ENCODE measurements at regions not wholly inside any gene's neighbourhood (a gene's known extent, or its start where the extent isn't known, plus 50 kb on each side); places are given as distances from the start of the nearest gene placed in this dataset.
A peak's percentile ranks its signal among the peaks of the same experiment; 100 is the strongest.

DNA sequence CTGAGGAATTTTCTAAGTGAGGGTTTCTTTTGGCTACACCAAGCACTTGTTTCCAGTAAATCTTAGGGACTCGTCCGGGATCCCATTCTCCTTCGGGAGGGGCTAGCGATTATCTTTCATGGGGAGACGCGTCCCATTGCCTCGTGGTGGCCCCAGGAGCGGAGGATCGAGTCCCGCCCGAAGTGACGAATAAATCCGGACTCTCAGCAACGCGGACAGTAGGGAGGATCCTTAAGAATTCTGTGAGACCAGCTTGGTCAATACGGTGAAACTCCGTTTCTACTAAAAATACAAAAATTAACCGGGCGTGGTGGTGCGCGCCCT is 69.1 kb upstream of the PRSS16 start:
- H3K4me3 ChIP-seq (ENCODE audit: low read depth in 1 of 3, low read length in 3 of 3) = peak overlapping the region; percentile 94 to 99 (median 95)
- H3K9me3 ChIP-seq (ENCODE audit: control insufficient read depth in 4 of 4, low read length in 3 of 4) = no peaks in the 10 kb centered on the region
- DNase-seq (ENCODE audit: low spot score) = peak; percentile 41
- no peak overlapping the region for H3K27ac ChIP-seq (ENCODE audit: low read depth in 1 of 2, low read length in 2 of 2)
- H3K9ac ChIP-seq (ENCODE audit: low read depth in 1 of 2, low read length in 2 of 2) = no peak overlapping the region
- no peaks in the 10 kb centered on the region for H3K36me3 ChIP-seq (ENCODE audit: control insufficient read depth in 4 of 4, insufficient read depth in 3 of 4, low read depth in 1 of 4, low read length in 3 of 4)
- TF ChIP-seq HNF4A (conservative IDR thresholded peaks at IDR 0.05) (no peak), HNF4G (IDR thresholded peaks at IDR 0.05) (no peak), FOXA2 (IDR thresholded peaks at IDR 0.05) (no peak), TAF1 (conservative IDR thresholded peaks at IDR 0.05) (no peak), RXRA (IDR thresholded peaks at IDR 0.05) (no peak), SP1 (IDR thresholded peaks at IDR 0.05) (no peak), YY1 (IDR thresholded peaks at IDR 0.05) (no peak), EGR1 (IDR thresholded peaks at IDR 0.05; ENCODE audit: low read depth in 2 of 2) (no peak), NR2F2 (IDR thresholded peaks at IDR 0.05) (no peak), FOXA1 (IDR thresholded peaks at IDR 0.05) (no peak), RAD21 (IDR thresholded peaks at IDR 0.05) (no peak), GABPA (IDR thresholded peaks at IDR 0.05 in 1 of 2, conservative IDR thresholded peaks at IDR 0.05 in 1 of 2) (no peak), JUND (IDR thresholded peaks at IDR 0.05) (no peak)
- TF ChIP-seq, protein P1, sequence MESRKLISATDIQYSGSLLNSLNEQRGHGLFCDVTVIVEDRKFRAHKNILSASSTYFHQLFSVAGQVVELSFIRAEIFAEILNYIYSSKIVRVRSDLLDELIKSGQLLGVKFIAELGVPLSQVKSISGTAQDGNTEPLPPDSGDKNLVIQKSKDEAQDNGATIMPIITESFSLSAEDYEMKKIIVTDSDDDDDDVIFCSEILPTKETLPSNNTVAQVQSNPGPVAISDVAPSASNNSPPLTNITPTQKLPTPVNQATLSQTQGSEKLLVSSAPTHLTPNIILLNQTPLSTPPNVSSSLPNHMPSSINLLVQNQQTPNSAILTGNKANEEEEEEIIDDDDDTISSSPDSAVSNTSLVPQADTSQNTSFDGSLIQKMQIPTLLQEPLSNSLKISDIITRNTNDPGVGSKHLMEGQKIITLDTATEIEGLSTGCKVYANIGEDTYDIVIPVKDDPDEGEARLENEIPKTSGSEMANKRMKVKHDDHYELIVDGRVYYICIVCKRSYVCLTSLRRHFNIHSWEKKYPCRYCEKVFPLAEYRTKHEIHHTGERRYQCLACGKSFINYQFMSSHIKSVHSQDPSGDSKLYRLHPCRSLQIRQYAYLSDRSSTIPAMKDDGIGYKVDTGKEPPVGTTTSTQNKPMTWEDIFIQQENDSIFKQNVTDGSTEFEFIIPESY (IDR thresholded peaks at IDR 0.05) = no peak
- TF ChIP-seq, protein P2, sequence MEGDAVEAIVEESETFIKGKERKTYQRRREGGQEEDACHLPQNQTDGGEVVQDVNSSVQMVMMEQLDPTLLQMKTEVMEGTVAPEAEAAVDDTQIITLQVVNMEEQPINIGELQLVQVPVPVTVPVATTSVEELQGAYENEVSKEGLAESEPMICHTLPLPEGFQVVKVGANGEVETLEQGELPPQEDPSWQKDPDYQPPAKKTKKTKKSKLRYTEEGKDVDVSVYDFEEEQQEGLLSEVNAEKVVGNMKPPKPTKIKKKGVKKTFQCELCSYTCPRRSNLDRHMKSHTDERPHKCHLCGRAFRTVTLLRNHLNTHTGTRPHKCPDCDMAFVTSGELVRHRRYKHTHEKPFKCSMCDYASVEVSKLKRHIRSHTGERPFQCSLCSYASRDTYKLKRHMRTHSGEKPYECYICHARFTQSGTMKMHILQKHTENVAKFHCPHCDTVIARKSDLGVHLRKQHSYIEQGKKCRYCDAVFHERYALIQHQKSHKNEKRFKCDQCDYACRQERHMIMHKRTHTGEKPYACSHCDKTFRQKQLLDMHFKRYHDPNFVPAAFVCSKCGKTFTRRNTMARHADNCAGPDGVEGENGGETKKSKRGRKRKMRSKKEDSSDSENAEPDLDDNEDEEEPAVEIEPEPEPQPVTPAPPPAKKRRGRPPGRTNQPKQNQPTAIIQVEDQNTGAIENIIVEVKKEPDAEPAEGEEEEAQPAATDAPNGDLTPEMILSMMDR (IDR thresholded peaks at IDR 0.05; ENCODE audit: low read depth, low read length, missing input control) = no peak
- TF ChIP-seq, protein P3, sequence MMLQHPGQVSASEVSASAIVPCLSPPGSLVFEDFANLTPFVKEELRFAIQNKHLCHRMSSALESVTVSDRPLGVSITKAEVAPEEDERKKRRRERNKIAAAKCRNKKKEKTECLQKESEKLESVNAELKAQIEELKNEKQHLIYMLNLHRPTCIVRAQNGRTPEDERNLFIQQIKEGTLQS (IDR thresholded peaks at IDR 0.05) = no peak
- TF ChIP-seq, protein P4, sequence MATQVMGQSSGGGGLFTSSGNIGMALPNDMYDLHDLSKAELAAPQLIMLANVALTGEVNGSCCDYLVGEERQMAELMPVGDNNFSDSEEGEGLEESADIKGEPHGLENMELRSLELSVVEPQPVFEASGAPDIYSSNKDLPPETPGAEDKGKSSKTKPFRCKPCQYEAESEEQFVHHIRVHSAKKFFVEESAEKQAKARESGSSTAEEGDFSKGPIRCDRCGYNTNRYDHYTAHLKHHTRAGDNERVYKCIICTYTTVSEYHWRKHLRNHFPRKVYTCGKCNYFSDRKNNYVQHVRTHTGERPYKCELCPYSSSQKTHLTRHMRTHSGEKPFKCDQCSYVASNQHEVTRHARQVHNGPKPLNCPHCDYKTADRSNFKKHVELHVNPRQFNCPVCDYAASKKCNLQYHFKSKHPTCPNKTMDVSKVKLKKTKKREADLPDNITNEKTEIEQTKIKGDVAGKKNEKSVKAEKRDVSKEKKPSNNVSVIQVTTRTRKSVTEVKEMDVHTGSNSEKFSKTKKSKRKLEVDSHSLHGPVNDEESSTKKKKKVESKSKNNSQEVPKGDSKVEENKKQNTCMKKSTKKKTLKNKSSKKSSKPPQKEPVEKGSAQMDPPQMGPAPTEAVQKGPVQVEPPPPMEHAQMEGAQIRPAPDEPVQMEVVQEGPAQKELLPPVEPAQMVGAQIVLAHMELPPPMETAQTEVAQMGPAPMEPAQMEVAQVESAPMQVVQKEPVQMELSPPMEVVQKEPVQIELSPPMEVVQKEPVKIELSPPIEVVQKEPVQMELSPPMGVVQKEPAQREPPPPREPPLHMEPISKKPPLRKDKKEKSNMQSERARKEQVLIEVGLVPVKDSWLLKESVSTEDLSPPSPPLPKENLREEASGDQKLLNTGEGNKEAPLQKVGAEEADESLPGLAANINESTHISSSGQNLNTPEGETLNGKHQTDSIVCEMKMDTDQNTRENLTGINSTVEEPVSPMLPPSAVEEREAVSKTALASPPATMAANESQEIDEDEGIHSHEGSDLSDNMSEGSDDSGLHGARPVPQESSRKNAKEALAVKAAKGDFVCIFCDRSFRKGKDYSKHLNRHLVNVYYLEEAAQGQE (IDR thresholded peaks at IDR 0.05) = no peak
- TF ChIP-seq, protein P5, sequence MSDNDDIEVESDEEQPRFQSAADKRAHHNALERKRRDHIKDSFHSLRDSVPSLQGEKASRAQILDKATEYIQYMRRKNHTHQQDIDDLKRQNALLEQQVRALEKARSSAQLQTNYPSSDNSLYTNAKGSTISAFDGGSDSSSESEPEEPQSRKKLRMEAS (IDR thresholded peaks at IDR 0.05) = no peak
- 5% methylated on average over 21 of the region's 21 CpGs for WGBS
- H3K27me3 ChIP-seq (ENCODE audit: control insufficient read depth in 4 of 4, insufficient read depth in 4 of 4, low read length in 3 of 4) = no peaks in the 10 kb centered on the region
- peaks cover 2 to 10% (median 7%) of the 10 kb centered on the region in 4 donors for H3K4me1 ChIP-seq (ENCODE audit: control insufficient read depth in 4 of 4, insufficient read depth in 4 of 4, low read length in 3 of 4)
